Umbilical cord (tissue), 1 donor: ENCODE measurements at regions not wholly inside any gene's neighbourhood (a gene's known extent, or its start where the extent isn't known, plus 50 kb on each side); places are given as distances from the start of the nearest gene placed in this dataset.

Experiments
- DNase-seq: peaks from one replicate; pipeline ENCODE4 v3.0.0-alpha.2; 2015; ENCODE audit warnings: low spot score

DNA sequence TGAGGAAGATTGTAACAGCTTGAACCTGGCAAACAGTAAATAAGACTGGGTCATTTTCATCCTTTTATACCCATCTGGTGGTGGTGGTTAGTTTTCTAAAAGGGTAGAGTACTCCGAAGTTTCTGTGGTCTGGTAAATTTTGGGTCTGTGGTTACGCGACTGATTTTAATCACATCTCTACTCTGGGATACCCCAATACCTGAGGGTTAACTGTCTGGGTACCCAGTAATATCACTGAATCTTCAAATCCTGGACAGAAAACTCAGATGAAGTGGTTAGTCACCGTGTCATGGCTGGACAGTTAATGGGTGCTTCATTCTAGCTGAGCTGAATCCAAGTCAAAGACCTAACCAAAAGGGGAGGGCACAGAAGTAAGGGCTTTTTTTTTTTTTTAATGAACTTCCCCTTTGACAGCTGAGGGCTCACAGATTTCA, 474.2 kb downstream of the GADD45G start:
- no peak for DNase-seq

DNA sequence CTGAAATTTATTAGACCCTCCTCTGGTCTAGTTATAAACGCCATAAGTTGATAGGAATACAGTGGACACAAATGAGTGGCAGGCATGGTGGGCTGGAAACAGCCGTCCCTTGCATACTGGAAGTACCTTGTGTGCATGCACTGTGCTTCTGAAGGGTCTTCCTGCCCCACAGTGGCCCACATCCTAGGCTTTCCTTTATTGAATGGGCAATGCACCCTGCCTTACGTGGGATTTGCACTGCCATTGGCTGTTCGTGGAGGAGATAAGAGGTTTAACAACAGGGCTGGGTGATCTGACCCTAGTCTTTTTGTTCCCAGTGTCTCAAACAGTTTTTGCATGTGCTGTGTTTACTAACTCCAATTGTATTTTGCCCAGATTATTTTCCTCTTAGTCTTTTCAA, 480.8 kb downstream of the GADD45G start:
- no peak for DNase-seq

GRCh38 chr9:90086101-90086511, 481.3 kb downstream of the GADD45G start:
- DNase-seq: peak; percentile 24

- no peak for DNase-seq
Measured at GRCh38 chr9:90088434-90088833, 483.6 kb downstream of the GADD45G start.

GRCh38 chr9:90088856-90089255, 484.0 kb downstream of the GADD45G start:
- DNase-seq: no peak

DNA sequence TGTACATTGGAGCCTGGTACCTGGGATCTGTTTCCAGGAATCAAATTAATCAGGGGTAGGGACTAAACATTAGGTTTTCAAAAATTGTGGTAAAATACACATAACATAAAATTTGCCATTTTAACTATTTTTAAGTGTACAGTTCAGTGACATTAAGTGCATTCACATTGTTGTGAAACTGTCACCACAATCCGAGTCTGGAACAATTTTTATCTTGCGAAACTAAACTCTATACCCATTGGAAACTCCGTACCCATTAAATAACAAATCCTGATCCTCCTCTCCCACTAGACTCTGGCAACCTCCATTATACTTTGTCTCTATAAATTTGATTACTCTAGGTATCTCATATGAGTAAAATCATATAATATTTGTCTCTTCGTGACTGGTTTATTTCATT, 486.2 kb downstream of the GADD45G start:
- DNase-seq: no peak

GRCh38 chr9:90092508-90092907, 487.7 kb downstream of the GADD45G start:
- DNase-seq: no peak

GRCh38 chr9:90095682-90096081, 490.9 kb downstream of the GADD45G start:
- no peak for DNase-seq

GRCh38 chr9:90097237-90097636, 492.4 kb downstream of the GADD45G start:
- DNase-seq: no peak

DNA sequence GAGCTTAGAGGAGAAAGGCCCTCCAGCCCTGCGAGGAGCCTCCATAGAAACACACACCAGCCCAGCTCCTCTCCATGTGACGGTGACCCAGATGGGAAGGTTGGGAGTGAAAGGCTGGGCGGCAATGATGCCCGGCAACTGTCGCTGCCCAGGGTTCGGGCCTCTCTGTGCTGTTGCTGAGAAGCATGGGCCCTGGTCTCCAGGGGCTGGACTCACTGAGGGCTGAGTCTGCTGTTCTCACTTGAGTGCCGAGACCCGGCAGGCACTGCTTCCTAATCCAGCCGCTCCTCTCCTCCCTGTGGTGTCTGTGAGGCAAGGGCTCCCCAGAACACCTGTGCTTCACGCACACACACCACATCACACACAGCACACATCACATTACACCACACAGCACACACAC, 493.6 kb downstream of the GADD45G start:
- no peak for DNase-seq

- peak; percentile 46 for DNase-seq
Measured at GRCh38 chr9:90099262-90099963, 494.6 kb downstream of the GADD45G start.

GRCh38 chr9:90100014-90100413, 495.2 kb downstream of the GADD45G start:
- DNase-seq: no peak

GRCh38 chr9:90102292-90102901, 497.6 kb downstream of the GADD45G start:
- peak; percentile 88 for DNase-seq

DNA sequence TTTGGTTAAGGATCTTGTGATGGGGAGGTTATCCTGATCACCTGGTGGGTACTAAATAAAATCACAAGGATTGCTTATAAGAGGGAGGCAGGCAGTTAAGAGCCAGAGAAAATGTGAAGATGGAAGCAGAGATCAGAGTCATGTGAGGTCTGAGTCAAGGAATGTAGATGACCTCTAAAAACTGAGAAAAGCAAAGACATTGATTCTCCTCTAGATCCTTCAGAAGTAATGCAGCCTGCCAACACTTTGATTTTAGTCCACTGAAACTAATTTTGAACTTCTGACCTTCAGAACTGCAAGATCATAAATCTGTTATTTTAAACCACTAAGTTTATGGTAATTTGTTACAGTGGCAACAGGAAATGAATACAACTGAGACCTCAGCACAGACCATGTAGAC, 499.0 kb downstream of the GADD45G start:
- no peak for DNase-seq

DNA sequence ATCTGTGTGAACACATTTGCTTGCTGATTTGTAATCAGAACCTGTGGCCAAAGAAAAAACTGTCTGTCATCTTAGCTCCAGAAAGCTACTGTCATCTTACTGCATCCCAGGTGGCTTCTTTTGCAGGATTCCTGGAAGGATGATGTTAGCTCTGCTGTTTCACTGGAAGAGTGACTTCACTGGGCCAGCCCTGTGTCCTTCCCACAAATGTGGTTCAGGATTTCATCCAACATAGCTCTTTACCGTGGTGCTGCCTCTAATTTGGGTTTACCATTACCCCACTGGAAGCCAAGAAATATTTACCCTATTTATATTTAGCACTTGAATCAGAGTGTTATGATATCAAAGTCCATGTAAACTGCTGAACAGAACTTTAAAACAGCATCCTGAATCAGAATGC, 501.0 kb downstream of the GADD45G start:
- no peak for DNase-seq

- DNase-seq: no peak
Measured at GRCh38 chr9:90107040-90107725, 502.4 kb downstream of the GADD45G start.

DNA sequence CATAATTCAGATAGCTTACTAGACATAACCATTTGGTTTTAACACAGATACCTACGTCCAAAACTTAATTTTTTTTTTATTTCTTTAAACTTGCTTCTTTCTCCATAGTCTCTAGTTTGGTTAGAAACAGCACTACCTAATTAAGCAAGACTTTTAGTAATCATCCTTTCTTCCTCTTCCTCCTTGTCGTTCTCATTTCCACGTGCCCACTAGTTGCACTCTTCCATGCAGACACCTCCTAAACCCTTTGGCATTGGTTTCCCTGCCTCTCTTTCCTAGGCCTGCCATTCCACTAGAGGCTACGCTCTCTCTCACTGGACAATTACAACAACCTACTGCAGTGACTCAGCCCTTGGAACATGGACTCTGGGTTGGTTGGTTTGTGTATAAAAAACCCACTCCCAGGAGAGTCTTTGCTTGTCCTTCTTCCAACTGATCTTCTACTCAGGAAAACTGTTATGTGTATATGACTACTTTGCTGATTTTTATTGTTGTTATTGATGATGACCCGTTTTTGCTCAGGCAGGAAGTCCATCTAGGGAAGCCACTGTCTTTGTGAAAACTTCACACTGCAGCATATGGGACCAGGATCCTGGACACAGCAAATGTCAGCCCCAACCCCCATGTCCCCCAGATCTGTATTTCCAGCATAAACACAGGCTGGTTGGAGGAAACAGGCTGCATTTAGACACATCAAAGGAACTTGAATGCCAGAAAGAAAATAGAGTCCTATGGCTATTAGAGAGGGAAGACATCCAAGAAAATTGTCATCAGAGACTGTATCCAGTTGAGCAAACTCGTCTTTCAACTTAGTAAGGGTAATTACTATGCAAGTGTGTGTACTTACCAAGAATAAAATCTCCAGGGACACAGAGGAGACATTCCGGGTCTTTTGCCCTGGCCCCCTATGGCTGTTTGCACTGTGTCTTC, 503.2 kb downstream of the GADD45G start:
- no peak for DNase-seq

DNA sequence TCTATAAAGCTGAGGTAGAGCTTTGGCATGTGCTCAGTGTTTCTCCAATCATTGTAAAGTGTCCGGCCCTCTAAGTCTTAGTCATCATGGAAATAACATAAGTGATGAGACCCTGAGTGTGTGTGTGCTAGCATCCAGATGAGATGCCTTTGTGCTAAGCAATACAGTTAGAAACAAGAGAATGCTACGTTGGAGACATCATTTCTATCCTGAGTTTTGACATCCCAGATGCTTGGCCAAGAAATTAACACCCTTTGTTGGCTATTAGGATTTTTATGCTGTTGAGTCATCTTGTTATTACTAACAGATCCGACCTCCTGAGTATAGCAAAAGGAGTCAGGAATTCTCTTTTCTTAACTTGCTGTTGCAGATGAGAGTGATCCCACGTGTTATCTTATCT, 508.0 kb downstream of the GADD45G start:
- DNase-seq: no peak

DNA sequence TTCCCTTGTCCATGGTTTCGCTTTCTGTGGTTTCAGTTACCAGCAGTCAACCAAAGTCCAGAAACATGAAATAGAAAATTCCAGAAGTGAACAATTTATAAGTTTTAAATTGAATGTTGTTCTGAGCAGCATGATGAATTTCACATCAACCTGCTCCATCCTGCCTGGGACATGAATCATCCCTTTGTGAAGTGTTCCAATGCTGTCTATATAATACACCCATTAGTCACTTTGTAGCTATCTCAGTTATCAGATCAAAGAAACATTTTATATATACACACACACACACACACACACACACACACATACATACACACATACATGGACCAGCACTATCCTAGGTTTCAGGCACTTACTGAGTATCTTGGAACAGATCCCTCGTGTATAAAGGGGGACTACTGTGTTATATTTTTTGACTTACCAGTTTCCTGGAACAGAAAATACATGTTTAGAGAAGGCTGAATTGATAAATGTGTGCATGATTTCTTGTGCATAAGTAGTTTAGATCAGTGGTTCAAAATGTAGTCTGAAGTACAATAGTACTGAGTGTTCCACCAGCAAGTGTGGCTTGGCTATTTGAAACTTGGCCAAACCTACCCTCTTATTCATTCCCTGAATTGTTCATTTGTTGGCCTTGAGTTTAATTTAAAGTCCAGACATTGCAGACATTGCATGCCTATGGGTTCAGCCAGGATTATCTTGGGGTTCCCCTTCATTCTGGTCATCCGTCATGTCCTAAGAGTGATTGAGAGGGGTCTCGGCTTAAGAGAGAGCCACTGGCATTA, 510.0 kb downstream of the GADD45G start:
- DNase-seq: no peak

- DNase-seq: no peak
Measured at GRCh38 chr9:90121762-90122161, 517.0 kb downstream of the GADD45G start.

DNA sequence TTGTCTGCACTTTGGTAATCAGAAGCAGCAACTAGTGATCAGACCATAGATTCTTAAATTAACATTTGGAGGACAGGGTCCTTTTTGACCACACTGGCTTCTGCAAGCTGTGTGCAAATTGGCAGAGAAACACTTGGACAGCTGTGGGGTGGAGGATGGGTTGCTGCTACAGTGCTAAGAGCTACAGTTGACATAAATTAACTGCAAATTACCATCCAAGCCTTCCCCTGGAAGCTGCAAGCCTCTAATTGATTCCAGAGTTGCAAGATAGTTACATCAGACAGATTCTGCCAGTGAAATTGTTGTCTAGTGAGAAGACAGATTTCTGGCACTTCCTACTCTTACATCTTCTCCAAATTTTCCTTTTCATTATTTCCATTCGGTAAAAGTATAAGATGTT, 517.7 kb downstream of the DIRAS2 start:
- DNase-seq: no peak
